Endothelial cell (in vitro differentiated cells): ENCODE measurements at regions not wholly inside any gene's neighbourhood (a gene's known extent, or its start where the extent isn't known, plus 50 kb on each side); places are given as distances from the start of the nearest gene placed in this dataset.

Source experiments
- DNase-seq: peaks from one replicate; pipeline ENCODE4 v3.0.0; 2021; ENCODE audit warnings: low spot score
- H3K27ac Mint-ChIP-seq: one replicate; pipeline ENCODE4 v1.8.0; 2021; ENCODE audit warnings: mixed read lengths, inconsistent platforms; ENCODE audit not compliant: unreplicated experiment
- H3K27me3 Mint-ChIP-seq: one replicate; pipeline ENCODE4 v1.8.0; 2021; ENCODE audit warnings: mild to moderate bottlenecking, moderate library complexity, mixed read lengths, inconsistent platforms; ENCODE audit not compliant: unreplicated experiment
- H3K36me3 Mint-ChIP-seq: one replicate; pipeline ENCODE4 v1.8.0; 2021; ENCODE audit warnings: mild to moderate bottlenecking, low read depth, mixed read lengths, inconsistent platforms; ENCODE audit not compliant: unreplicated experiment
- H3K4me1 Mint-ChIP-seq: one replicate; pipeline ENCODE4 v1.8.0; 2021; ENCODE audit warnings: mild to moderate bottlenecking, mixed read lengths, inconsistent platforms; ENCODE audit not compliant: unreplicated experiment
- H3K4me3 Mint-ChIP-seq: one replicate; pipeline ENCODE4 v1.8.0; 2021; ENCODE audit warnings: mild to moderate bottlenecking, mixed read lengths, inconsistent platforms; ENCODE audit not compliant: unreplicated experiment
- H3K9me3 Mint-ChIP-seq: one replicate; pipeline ENCODE4 v1.8.0; 2021; ENCODE audit warnings: mixed read lengths, inconsistent platforms; ENCODE audit not compliant: unreplicated experiment
- TF ChIP-seq, protein P1 (sequence below): fragments of 200-600 bp; sonication (generic); IDR thresholded peaks from one replicate; pipeline ENCODE4 v1.5.0; 2021; ENCODE audit warnings: antibody characterized with exemption; ENCODE audit not compliant: unreplicated experiment

DNA sequence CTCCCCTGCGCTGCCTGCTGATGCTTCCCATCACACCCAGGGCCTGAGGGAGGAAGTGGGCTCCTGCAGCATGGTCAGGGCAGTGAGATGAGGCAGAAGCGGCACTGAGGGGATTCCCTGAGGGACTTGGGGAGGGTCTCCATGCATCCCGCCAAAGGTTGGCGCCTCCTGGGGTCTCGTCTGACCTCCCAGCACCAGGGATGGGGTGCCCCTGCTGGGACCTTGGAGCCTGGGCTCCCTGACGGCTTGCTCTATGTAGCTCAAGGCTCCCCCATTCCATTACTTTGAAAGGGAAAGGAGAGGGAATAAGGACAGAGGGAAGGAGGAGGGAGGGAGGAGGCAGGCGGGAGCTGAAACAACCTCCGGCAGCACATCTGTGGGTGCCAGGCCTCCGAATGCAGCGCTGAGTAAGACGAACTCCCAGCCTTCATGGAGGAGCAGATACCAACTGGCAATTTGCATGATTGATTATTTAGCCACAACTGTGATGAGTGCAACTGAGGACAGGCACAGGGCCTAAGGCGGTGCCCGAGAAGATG, 259.3 kb downstream of the ERMARD start:
- peaks cover 2% of the 10 kb centered on the region for H3K27me3 Mint-ChIP-seq
- peaks cover 13% of the 10 kb centered on the region for H3K4me1 Mint-ChIP-seq
- TF ChIP-seq, protein P1, sequence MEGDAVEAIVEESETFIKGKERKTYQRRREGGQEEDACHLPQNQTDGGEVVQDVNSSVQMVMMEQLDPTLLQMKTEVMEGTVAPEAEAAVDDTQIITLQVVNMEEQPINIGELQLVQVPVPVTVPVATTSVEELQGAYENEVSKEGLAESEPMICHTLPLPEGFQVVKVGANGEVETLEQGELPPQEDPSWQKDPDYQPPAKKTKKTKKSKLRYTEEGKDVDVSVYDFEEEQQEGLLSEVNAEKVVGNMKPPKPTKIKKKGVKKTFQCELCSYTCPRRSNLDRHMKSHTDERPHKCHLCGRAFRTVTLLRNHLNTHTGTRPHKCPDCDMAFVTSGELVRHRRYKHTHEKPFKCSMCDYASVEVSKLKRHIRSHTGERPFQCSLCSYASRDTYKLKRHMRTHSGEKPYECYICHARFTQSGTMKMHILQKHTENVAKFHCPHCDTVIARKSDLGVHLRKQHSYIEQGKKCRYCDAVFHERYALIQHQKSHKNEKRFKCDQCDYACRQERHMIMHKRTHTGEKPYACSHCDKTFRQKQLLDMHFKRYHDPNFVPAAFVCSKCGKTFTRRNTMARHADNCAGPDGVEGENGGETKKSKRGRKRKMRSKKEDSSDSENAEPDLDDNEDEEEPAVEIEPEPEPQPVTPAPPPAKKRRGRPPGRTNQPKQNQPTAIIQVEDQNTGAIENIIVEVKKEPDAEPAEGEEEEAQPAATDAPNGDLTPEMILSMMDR = no peak
- DNase-seq = no peak
- H3K9me3 Mint-ChIP-seq = no peaks in the 10 kb centered on the region
- H3K4me3 Mint-ChIP-seq = no peak overlapping the region
- H3K36me3 Mint-ChIP-seq = no peaks in the 10 kb centered on the region
- H3K27ac Mint-ChIP-seq = no peak overlapping the region

- DNase-seq = no peak
- H3K27me3 Mint-ChIP-seq = peaks cover 3% of the 10 kb centered on the region
- H3K4me1 Mint-ChIP-seq = peaks cover 17% of the 10 kb centered on the region
- H3K4me3 Mint-ChIP-seq = no peak overlapping the region
- TF ChIP-seq, protein P1 = no peak
- H3K27ac Mint-ChIP-seq = no peak overlapping the region
- peaks cover 15% of the 10 kb centered on the region for H3K36me3 Mint-ChIP-seq
- H3K9me3 Mint-ChIP-seq = peaks cover 14% of the 10 kb centered on the region
These were observed 256.9 kb downstream of the ERMARD start for GRCh38 chr6:170008294-170008785.

GRCh38 chr6:170007468-170008293, 256.3 kb downstream of the ERMARD start:
- Mint-ChIP-seq H3K4me1 (peaks cover 17% of the 10 kb centered on the region), H3K36me3 (peaks cover 15% of the 10 kb centered on the region), H3K27me3 (peaks cover 3% of the 10 kb centered on the region), H3K27ac (no peak overlapping the region), H3K9me3 (peaks cover 15% of the 10 kb centered on the region), H3K4me3 (no peak overlapping the region)
- TF ChIP-seq, protein P1 = no peak
- no peak for DNase-seq

DNA sequence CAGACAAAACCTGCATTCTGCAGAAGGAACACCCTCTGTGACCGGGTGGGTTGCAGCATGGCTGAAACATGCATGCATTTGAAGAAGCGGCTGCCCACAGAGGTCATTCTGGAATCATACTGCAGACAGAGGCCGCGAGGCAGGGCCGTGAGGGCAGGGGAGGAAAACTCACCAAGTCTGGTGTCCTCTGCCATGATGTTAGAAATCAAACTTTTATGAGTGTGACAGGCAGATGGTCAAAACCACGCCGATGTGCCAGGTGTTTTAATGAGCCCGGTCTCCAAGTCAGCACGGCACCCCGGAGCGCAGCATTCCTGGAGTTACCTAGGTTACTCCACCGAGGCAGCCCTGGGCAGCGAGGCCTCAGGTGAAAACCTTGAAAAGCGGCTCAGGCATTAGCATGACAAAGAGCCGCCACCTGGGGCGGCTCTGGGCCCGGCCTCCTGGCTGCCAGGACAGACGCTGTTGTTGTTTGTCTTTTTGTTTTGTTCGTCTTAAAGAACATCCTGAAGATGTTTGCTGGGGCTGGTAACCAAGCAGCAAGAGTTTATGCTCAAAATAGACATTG, 255.6 kb downstream of the ERMARD start:
- peaks cover 3% of the 10 kb centered on the region for H3K27me3 Mint-ChIP-seq
- no peak overlapping the region for H3K4me3 Mint-ChIP-seq
- TF ChIP-seq, protein P1 = no peak
- H3K9me3 Mint-ChIP-seq = peaks cover 22% of the 10 kb centered on the region
- DNase-seq = no peak
- peaks cover 17% of the 10 kb centered on the region for H3K4me1 Mint-ChIP-seq
- H3K27ac Mint-ChIP-seq = no peak overlapping the region
- H3K36me3 Mint-ChIP-seq = peaks cover 20% of the 10 kb centered on the region
